ENCODE measurements at regions not wholly inside any gene's neighbourhood (a gene's known extent, or its start where the extent isn't known, plus 50 kb on each side); places are given as distances from the start of the nearest gene placed in this dataset.
"Not testable (repeated sequence)": the region's sequence is repeated elsewhere in the genome, so short reads cannot be mapped to it uniquely, and the experiment has no call there.

GRCh38 chr18:1302861-1303260, 398.2 kb downstream of the ADCYAP1 start:
- ChIA-PET CTCF (no interaction called here), POLR2A (no interaction called here)
- DNase-seq (ENCODE audit: extremely low spot score) = no peak
- TF ChIP-seq FOXM1 (IDR thresholded peaks at IDR 0.05; ENCODE audit: borderline replicate concordance) = no peak
- TF ChIP-seq TARDBP (IDR thresholded peaks at IDR 0.05) = no peak
- TF ChIP-seq BHLHE40 (IDR thresholded peaks at IDR 0.05; ENCODE audit: borderline replicate concordance) = no peak
- no peak for TF ChIP-seq L3MBTL2 (conservative IDR thresholded peaks at IDR 0.05)

DNA sequence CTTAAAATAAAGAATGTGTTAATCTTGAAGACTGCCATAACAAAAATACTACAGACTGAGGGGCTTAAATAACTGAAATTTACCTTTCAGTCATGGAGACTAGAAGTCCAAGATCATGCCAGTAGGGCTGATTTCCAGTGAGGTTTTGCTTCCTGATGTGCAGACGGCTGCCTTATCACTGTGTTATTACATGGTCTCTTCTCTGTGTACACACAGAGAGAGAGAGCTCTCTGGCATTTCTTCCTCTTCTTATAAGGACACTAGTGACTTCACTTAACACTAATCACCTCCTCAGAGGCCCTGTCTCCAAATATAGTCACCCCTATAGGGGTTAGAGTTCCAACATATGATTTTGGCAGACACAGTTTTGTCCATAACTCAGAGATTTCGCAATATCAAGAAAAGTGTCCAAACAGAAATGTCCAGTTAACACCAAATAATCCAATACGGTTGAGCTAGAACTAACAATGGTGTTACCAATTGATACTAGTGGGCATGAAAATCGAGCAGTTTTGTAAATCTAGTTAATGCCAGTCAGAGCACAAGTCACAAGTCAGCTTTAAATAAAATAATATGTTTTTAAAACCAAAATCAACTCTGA, 399.8 kb downstream of the ADCYAP1 start:
- CTCF ChIA-PET = no interaction called here
- TF ChIP-seq CTBP1 (IDR thresholded peaks at IDR 0.05; ENCODE audit: borderline replicate concordance) (no peak), ZNF384 (IDR thresholded peaks at IDR 0.05) (no peak), BHLHE40 (IDR thresholded peaks at IDR 0.05; ENCODE audit: borderline replicate concordance) (no peak), TARDBP (IDR thresholded peaks at IDR 0.05) (no peak), SP1 (IDR thresholded peaks at IDR 0.05) (no peak), SUZ12 (IDR thresholded peaks at IDR 0.05) (no peak), LEF1 (IDR thresholded peaks at IDR 0.05; ENCODE audit: borderline replicate concordance) (no peak), L3MBTL2 (conservative IDR thresholded peaks at IDR 0.05) (no peak), NFRKB (IDR thresholded peaks at IDR 0.05) (no peak), HDGF (IDR thresholded peaks at IDR 0.05; ENCODE audit: borderline replicate concordance) (no peak), ELF4 (IDR thresholded peaks at IDR 0.05) (no peak), FOXK2 (IDR thresholded peaks at IDR 0.05) (no peak), FOXA1 (IDR thresholded peaks at IDR 0.05) (no peak), ARNT (IDR thresholded peaks at IDR 0.05) (no peak), FOXM1 (IDR thresholded peaks at IDR 0.05; ENCODE audit: borderline replicate concordance) (no peak)
- TF ChIP-seq, protein P1, sequence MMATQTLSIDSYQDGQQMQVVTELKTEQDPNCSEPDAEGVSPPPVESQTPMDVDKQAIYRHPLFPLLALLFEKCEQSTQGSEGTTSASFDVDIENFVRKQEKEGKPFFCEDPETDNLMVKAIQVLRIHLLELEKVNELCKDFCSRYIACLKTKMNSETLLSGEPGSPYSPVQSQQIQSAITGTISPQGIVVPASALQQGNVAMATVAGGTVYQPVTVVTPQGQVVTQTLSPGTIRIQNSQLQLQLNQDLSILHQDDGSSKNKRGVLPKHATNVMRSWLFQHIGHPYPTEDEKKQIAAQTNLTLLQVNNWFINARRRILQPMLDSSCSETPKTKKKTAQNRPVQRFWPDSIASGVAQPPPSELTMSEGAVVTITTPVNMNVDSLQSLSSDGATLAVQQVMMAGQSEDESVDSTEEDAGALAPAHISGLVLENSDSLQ (IDR thresholded peaks at IDR 0.05) = no peak
- DNase-seq (ENCODE audit: extremely low spot score) = no peak
- POLR2A ChIA-PET = no interaction called here

- TF ChIP-seq SP1 (IDR thresholded peaks at IDR 0.05) = no peak
- TF ChIP-seq TARDBP (IDR thresholded peaks at IDR 0.05) = no peak
- CTCF ChIA-PET = no interaction called here
- POLR2A ChIA-PET = no interaction called here
- no peak for DNase-seq (ENCODE audit: extremely low spot score)
Observed at GRCh38 chr18:1306641-1307040, 402.0 kb downstream of the ADCYAP1 start.

DNA sequence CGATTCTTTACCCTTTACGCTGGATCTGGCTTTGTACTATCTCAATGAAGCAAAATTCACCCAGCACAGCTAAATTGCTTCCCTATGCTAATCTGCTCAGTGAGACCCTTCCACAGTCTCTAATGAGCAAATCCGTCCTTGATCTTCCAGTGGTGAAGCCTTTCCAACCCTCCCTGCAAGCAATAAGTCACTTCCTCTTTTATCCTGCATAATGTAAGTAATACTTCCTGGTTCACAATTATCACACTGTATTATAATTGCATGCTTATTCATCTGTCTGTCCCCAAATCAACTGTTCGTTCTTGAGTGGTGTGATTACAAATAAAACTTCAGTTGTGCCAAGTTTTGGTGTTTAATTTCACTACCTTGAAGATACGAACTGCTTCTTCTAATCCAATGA, 404.0 kb downstream of the ADCYAP1 start:
- ChIA-PET POLR2A (no interaction called here), CTCF (no interaction called here)
- TF ChIP-seq BHLHE40 (IDR thresholded peaks at IDR 0.05; ENCODE audit: borderline replicate concordance) (no peak), FOXM1 (IDR thresholded peaks at IDR 0.05; ENCODE audit: borderline replicate concordance) (no peak), FOXK2 (IDR thresholded peaks at IDR 0.05) (no peak), SP1 (IDR thresholded peaks at IDR 0.05) (no peak), TARDBP (IDR thresholded peaks at IDR 0.05) (no peak), ARNT (IDR thresholded peaks at IDR 0.05) (no peak), NFRKB (IDR thresholded peaks at IDR 0.05) (no peak), HDGF (IDR thresholded peaks at IDR 0.05; ENCODE audit: borderline replicate concordance) (no peak), ZNF384 (IDR thresholded peaks at IDR 0.05) (no peak), ELF4 (IDR thresholded peaks at IDR 0.05) (no peak)
- TF ChIP-seq, protein P1 (IDR thresholded peaks at IDR 0.05) = no peak
- DNase-seq (ENCODE audit: extremely low spot score) = no peak

DNA sequence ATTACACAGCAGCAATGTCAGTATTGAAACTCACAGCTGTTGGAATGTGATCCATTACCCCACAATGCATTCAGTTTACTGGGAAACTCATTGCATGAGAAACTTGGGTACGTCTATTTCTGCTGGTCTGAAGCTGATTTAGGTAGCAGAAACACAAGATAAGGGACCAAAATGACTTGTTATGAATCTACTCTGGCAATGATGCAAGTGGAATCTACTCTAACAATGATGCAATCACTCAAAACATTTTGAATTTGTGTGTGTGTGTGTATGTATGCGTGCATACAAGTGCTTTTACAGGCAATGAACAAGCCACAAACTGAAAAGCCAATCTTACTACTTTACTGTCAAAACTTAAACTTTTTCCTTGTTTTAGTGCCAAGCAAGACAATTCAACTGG, 406.7 kb downstream of the ADCYAP1 start:
- no peak for TF ChIP-seq ZNF384 (IDR thresholded peaks at IDR 0.05)
- ChIA-PET POLR2A (no interaction called here), CTCF (no interaction called here)
- no peak for DNase-seq (ENCODE audit: extremely low spot score)

- DNase-seq (ENCODE audit: extremely low spot score); POLR2A ChIA-PET; CTCF ChIA-PET: not testable (repeated sequence)
Observed at GRCh38 chr18:1335345-1335744, 430.7 kb downstream of the ADCYAP1 start.

GRCh38 chr18:1350931-1351450, 446.3 kb downstream of the ADCYAP1 start:
- TF ChIP-seq NFRKB (IDR thresholded peaks at IDR 0.05) (no peak), CTBP1 (IDR thresholded peaks at IDR 0.05; ENCODE audit: borderline replicate concordance) (no peak), LEF1 (IDR thresholded peaks at IDR 0.05; ENCODE audit: borderline replicate concordance) (no peak), BHLHE40 (IDR thresholded peaks at IDR 0.05; ENCODE audit: borderline replicate concordance) (no peak), TARDBP (IDR thresholded peaks at IDR 0.05) (no peak), FOXA1 (IDR thresholded peaks at IDR 0.05) (no peak), ELF4 (IDR thresholded peaks at IDR 0.05) (no peak), ARNT (IDR thresholded peaks at IDR 0.05) (no peak), FOXM1 (IDR thresholded peaks at IDR 0.05; ENCODE audit: borderline replicate concordance) (no peak), ZNF384 (IDR thresholded peaks at IDR 0.05) (no peak), SP1 (IDR thresholded peaks at IDR 0.05) (no peak), L3MBTL2 (conservative IDR thresholded peaks at IDR 0.05) (no peak), HDGF (IDR thresholded peaks at IDR 0.05; ENCODE audit: borderline replicate concordance) (no peak), SUZ12 (IDR thresholded peaks at IDR 0.05) (no peak), FOXK2 (IDR thresholded peaks at IDR 0.05) (no peak)
- TF ChIP-seq, protein P1 (IDR thresholded peaks at IDR 0.05) = no peak
- ChIA-PET POLR2A (no interaction called here), CTCF (no interaction called here)
- DNase-seq (ENCODE audit: extremely low spot score) = no peak

Data from HEK293T (cell line).